ENCODE measurements at regions not wholly inside any gene's neighbourhood (a gene's known extent, or its start where the extent isn't known, plus 50 kb on each side); places are given as distances from the start of the nearest gene placed in this dataset.
"Not testable (repeated sequence)": the region's sequence is repeated elsewhere in the genome, so short reads cannot be mapped to it uniquely, and the experiment has no call there.

GRCh38 chr3:161600173-161600572 is 103.6 kb downstream of the OTOL1 start:
- ATAC-seq: no peak

GRCh38 chr3:161602475-161602874 is 105.9 kb downstream of the OTOL1 start:
- DNase-seq: no peak
- no peak for ATAC-seq

More at GRCh38 chr3:161600173-161600572, 103.6 kb downstream of the OTOL1 start:
- no peak for DNase-seq

GRCh38 chr3:161602918-161603317 is 106.3 kb downstream of the OTOL1 start:
- no peak for DNase-seq
- no peak for ATAC-seq

DNA sequence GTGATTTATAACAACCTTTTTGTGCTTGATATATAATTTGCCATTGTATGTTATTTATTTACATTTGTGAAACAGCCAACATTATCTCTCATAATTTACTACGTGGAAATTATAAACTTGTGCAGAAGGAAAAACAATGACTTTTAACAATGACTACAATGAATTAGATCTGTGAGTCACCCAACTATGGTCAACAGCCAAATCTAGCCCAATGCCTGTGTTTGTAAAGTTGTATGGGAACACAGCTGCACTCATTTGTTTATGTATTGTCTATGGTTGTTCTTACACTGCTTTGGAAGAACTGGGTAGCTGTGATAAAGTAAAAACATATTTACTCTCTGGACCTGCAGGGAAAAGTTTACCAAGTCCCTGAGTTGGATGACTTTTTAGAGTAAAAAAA is 110.4 kb downstream of the OTOL1 start:
- no peak for ATAC-seq
- DNase-seq: no peak

- no peak for ATAC-seq
- DNase-seq: no peak
Measured at GRCh38 chr3:161619351-161619750, 122.7 kb downstream of the OTOL1 start.

GRCh38 chr3:161630794-161631193 is 134.2 kb downstream of the OTOL1 start:
- no peak for DNase-seq
- ATAC-seq: no peak

DNA sequence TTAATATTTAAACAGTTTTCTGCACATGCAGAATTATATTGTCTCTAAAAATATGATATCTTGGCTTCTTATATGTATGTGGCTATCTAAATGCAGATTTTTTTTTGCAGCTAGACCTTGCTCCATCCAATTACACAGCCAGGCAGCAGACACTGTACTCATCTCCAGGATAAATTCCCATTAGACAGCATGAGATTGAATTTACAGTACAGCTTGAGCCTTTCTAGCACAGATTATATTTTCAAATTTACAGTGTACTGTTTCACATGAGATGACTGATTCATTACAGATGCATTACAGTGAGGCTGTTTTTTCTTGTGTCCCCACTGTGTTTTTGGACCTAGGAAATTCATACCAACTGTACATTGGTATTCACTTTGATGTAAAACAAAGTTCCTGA is 134.9 kb downstream of the OTOL1 start:
- ATAC-seq (no peak), DNase-seq (no peak)

- DNase-seq (no peak), ATAC-seq (no peak)
Measured at GRCh38 chr3:161637559-161637958, 141.0 kb downstream of the OTOL1 start.

DNA sequence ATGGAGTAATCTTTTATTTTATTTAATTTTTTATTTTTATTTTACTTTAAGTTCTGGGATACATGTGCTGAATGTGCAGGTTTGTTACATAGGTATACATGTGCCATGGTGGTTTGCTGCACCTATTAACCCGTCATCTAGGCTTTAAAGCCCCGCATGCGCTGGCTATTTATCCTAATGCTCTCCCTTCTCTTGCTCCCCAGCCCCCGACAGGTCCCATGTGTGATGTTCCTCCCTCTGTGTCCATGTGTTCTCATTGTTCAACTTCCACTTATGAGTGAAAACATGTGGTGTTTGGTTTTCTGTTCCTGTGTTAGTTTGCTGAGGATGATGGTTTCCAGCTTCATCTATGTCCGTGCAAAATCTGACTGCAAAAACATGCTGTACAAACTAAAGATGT is 142.5 kb downstream of the OTOL1 start:
- ATAC-seq: not testable (repeated sequence)

GRCh38 chr3:161640181-161640580 is 143.6 kb downstream of the OTOL1 start:
- ATAC-seq: no peak
- DNase-seq: no peak

More for the DNA sequence above, 142.5 kb downstream of the OTOL1 start:
- DNase-seq: not testable (repeated sequence)

- DNase-seq (no peak), ATAC-seq (no peak)
Measured at GRCh38 chr3:161641287-161641686, 144.7 kb downstream of the OTOL1 start.

DNA sequence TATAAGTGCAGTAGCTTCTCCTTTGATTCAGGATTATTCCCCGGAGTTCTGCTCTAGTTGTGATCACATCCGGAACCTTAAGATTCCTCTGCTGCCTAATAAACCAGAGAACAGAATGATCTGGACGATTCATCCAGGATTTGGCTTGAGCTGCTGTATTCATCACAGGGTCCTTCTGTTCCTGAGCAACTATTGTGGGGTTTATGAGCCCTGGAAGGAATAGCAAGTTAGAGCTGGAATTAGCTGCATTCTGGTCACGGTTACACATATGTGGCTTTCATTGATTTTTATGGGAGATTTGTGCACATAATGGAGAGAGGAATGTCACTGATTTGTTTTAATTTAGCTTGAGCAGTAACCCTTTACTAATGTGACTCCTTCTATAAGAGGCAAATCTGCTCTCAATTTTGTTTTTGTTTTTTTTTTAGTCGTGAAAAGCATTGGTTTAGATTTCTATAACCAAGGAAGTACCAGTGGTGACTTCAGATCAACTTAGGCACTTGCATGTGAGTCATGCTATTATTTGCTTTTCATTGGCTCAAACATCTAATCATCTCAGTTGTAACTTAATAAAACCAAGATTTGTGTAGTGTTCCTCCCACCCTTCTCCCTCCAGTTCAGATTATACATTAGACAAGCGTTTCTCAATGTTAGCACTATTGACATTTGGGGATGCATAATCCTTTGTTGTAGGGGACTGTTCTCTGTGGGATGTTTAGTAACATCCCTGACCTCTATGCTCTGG is 148.5 kb downstream of the OTOL1 start:
- ATAC-seq: no peak
- no peak for DNase-seq

DNA sequence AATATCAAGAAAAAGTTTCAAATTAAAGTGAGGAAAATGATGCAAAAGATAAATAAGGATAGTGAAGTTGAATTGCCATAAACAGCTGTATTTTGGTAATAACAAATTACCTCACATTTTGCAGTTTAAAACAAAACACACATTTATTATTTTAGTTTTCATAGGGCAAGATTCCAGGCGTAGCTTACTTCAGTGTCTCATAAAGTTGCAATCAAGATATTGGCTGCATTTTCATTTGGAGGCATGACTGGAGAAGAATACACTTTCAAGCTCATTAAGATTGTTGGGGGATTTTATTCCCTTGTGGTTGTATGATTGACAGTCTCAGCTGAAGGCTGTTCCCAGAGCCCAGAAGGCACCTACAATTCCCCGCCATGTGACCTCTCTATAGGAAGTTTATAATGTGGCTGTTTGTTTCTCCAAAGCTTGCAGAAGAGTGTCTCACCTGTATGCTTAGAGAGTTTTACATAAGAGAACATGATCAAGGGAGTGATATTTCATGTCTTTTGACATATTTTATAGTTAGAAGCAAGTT is 151.4 kb downstream of the OTOL1 start:
- no peak for DNase-seq
- ATAC-seq: no peak

- DNase-seq (no peak), ATAC-seq (no peak)
Measured at GRCh38 chr3:161649900-161650484, 153.4 kb downstream of the OTOL1 start.

DNA sequence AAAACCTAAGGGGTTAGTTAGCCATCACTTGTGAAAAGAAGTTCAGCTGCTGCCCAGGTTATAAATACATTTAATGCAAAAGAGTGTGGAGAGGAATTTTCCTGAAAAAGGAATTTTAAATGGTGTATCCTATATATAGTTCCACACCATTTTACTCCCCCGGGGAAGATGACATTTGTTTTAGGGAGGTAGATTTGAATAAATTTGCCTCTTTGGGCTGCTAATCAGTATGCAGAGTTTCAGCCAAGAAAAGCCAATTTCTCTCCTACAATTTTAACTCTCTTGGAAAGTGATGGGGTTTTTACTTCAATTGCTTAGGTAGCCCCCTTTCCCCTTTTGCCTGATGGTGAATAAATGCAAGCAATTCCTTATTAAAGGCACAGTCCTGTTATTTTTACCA is 161.2 kb downstream of the OTOL1 start:
- ATAC-seq (no peak), DNase-seq (no peak)

- ATAC-seq (no peak), DNase-seq (no peak)
Measured at GRCh38 chr3:161671141-161671540, 174.5 kb downstream of the OTOL1 start.

DNA sequence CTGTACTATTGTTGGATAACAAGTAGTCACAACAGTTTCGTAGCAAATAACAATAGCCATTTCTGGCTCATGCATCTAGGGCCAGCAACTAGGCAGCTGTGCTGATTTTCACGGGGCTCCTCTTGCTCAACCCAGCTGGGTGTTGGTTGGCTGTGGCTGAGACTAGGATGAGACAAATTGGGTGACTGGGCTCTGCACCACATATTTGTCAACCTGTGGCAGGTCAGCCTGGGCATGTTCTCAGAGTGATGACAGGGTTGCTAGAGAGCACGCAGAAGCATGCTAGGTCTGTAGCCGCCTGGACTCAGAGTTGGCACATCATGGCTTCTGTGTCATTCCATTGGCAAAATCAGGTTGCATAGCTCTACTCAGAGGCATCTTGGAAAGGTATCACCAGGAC is 175.9 kb downstream of the OTOL1 start:
- DNase-seq (no peak), ATAC-seq (no peak)

GRCh38 chr3:161673866-161674265 is 177.3 kb downstream of the OTOL1 start:
- no peak for DNase-seq
- ATAC-seq: no peak

- DNase-seq: no peak
- no peak for ATAC-seq
Measured at GRCh38 chr3:161674402-161674801, 177.8 kb downstream of the OTOL1 start.

- not testable (repeated sequence) for DNase-seq, ATAC-seq
Measured at GRCh38 chr3:161681831-161682230, 185.2 kb downstream of the OTOL1 start.

DNA sequence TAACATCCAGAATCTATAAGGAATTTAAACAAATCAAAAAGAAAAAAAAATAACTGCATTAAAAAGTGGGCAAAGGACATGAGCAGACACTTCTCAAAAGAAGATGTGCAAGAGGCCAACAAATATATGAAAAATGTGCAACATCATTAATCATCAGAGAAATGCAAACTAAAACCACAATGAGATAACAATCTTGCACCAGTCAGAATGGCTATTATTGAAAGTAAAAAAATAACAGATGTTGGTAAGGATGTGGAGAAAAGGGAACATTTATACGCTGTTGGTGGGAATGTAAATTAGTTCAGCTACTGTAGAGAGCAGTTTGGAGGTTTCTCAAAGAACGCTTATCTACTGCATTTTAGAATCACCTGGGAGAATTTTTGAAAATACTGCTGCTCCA is 186.1 kb downstream of the OTOL1 start:
- no peak for ATAC-seq

GRCh38 chr3:161689584-161690298 is 193.1 kb downstream of the OTOL1 start:
- ATAC-seq (no peak), DNase-seq (no peak)

More for the DNA sequence above, 186.1 kb downstream of the OTOL1 start:
- DNase-seq: no peak

DNA sequence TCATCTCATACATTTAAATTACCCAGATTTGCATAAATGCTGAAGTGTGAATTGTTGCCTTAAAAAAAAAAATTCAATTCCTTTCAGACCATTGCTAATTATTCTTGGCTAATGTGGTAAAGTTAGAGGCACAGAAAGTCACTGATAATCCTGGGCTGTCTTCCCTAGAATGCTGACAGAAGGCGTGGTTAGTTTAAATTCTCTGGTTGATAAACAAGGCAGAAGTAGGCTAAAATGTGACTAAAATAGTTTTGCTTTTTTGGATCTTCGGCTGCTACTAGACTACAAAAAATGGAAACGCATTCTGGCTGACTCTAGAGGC is 193.7 kb downstream of the OTOL1 start:
- DNase-seq: no peak
- no peak for ATAC-seq

All from stimulated activated naive CD8-positive, alpha-beta T cell treated with anti-CD3 and anti-CD28 coated beads, Interleukin-15, Interleukin-2, amounts not matched to agents 100 U/mL and 50 U/mL, for 24 hours (primary cell).